AG04449 (cell line): ENCODE measurements at regions not wholly inside any gene's neighbourhood (a gene's known extent, or its start where the extent isn't known, plus 50 kb on each side); places are given as distances from the start of the nearest gene placed in this dataset.
"Not testable (repeated sequence)": the region's sequence is repeated elsewhere in the genome, so short reads cannot be mapped to it uniquely, and the experiment has no call there.

Experiments used
- CTCF ChIA-PET: fragments of 350-600 bp; formaldehyde crosslinking; extraction: SDS; loops from one replicate; lab custom pipeline; 2021; ENCODE audit warnings: antibody characterized with exemption; lab: Yijun Ruan, JAX
- POLR2A ChIA-PET: fragments of 400-600, 350-600 bp; formaldehyde crosslinking; extraction: SDS; loops from one replicate; lab custom pipeline; 2020; ENCODE audit warnings: antibody characterized with exemption, inconsistent platforms; lab: Yijun Ruan, JAX
- DNase-seq: peaks from one replicate; pipeline ENCODE4 v3.0.0-alpha.2; 2010; ENCODE audit warnings: low read depth, low spot score
- H3K4me3 ChIP-seq: 2 replicates; pipeline ENCODE4 v1.5.1; 2011; ENCODE audit warnings: low read depth, mild to moderate bottlenecking, control low read depth, low read length
- TF ChIP-seq, protein P1 (sequence below): IDR thresholded peaks from one replicate; pipeline ENCODE4 v1.5.1; 2011; ENCODE audit warnings: mild to moderate bottlenecking, moderate library complexity, low read length, control low read depth, inconsistent platforms; ENCODE audit not compliant: insufficient read depth; ENCODE audit errors: missing control alignments

DNA sequence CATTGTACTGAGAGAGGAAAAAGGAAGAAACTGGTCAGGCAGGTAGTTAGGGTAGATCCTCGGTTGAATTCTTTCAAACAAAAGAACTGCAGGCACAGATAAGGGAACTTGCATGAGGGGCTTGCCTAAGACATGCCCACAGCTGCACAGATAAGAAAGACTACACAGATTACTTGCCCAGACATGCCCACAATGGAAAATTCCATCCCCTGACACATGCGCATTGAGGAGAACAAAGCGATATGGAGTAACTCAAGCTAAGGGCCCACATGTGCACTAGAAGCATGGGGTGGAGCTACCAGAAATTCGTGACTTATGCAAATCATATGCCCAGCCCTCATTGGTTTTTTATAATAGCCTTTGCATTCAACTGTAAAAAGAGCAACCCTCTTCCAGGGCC lies 181.3 kb upstream of the ZNF521 start:
- no peak for DNase-seq
- H3K4me3 ChIP-seq, result no peak overlapping the region
- CTCF ChIA-PET, result no interaction called here
- TF ChIP-seq, protein P1, sequence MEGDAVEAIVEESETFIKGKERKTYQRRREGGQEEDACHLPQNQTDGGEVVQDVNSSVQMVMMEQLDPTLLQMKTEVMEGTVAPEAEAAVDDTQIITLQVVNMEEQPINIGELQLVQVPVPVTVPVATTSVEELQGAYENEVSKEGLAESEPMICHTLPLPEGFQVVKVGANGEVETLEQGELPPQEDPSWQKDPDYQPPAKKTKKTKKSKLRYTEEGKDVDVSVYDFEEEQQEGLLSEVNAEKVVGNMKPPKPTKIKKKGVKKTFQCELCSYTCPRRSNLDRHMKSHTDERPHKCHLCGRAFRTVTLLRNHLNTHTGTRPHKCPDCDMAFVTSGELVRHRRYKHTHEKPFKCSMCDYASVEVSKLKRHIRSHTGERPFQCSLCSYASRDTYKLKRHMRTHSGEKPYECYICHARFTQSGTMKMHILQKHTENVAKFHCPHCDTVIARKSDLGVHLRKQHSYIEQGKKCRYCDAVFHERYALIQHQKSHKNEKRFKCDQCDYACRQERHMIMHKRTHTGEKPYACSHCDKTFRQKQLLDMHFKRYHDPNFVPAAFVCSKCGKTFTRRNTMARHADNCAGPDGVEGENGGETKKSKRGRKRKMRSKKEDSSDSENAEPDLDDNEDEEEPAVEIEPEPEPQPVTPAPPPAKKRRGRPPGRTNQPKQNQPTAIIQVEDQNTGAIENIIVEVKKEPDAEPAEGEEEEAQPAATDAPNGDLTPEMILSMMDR, result no peak
- POLR2A ChIA-PET, result no interaction called here

DNA sequence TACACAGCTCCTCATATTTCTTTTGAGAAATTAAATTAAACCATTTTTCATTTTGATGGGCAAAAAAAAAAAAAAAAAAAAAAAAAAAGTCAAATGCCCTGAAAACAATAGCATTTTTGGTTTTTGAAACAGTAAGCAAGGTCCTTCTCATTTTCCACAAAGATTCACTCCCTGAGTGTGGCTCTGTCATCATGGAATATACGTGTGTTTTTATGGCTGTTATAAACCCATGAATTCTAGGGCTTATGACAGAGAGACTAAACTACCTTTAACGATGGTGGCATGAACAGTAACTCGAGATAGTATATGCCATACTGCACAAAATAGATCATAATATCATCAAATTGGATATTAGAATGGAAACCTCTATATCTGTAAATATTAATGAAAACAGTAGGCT lies 179.2 kb upstream of the ZNF521 start:
- ChIA-PET POLR2A (no interaction called here), CTCF (no interaction called here)
- H3K4me3 ChIP-seq, result no peak overlapping the region
- TF ChIP-seq, protein P1, result no peak
- DNase-seq, result no peak

GRCh38 chr18:25525789-25526188 lies 173.8 kb upstream of the ZNF521 start:
- DNase-seq, POLR2A ChIA-PET, H3K4me3 ChIP-seq, CTCF ChIA-PET: not testable (repeated sequence)

- no peak for DNase-seq
- H3K4me3 ChIP-seq, result no peak overlapping the region
- TF ChIP-seq, protein P1, result no peak
- POLR2A ChIA-PET, result no interaction called here
- CTCF ChIA-PET, result no interaction called here
These were observed 166.7 kb upstream of the ZNF521 start for GRCh38 chr18:25518716-25519053.

DNA sequence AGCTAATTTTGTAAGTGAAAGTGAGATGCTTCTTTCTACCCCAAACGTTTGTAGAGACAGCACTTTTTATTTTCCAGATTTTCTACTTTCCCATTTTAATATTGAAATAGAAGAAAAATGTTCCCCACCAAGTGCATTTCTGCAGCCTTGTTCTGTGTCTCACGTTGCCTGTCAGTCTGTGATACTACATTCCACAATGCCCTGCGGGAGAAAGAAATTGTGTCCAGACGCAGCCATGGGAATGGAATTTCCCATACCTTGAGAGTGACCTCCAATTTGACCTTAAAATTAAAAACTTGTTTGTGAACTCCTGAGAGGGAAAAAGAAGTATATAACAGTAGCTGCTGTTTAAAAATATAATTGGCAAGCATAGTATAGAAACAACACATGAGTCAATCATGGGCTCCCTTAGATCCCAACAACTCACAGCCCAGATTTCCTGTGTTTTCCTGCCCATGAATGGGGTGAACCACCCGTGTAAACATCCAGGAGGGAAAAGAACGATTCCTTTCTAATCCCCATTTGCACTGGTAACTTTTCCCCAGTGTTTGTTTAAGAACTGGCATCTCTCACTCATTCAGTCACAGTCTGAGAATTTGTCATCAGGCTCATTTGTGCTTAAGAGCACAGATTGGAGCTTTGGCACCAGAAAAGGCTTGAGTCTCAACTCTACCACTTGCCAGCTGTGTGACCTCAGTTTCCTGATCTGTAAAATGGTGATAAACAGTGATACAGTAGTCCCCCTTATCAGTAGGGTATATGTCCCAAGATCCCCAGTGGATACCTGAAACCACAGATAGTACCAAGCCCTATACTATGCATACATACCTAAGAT lies 166.1 kb upstream of the ZNF521 start:
- ChIA-PET POLR2A (no interaction called here), CTCF (no interaction called here)
- no peak overlapping the region for H3K4me3 ChIP-seq
- no peak for DNase-seq
- TF ChIP-seq, protein P1, result no peak

GRCh38 chr18:25516747-25517498 lies 165.0 kb upstream of the ZNF521 start:
- no peak for DNase-seq
- H3K4me3 ChIP-seq, result no peak overlapping the region
- TF ChIP-seq, protein P1, result no peak
- CTCF ChIA-PET, result no interaction called here
- POLR2A ChIA-PET, result no interaction called here
